ENCODE measurements at regions not wholly inside any gene's neighbourhood (a gene's known extent, or its start where the extent isn't known, plus 50 kb on each side); places are given as distances from the start of the nearest gene placed in this dataset.

DNA sequence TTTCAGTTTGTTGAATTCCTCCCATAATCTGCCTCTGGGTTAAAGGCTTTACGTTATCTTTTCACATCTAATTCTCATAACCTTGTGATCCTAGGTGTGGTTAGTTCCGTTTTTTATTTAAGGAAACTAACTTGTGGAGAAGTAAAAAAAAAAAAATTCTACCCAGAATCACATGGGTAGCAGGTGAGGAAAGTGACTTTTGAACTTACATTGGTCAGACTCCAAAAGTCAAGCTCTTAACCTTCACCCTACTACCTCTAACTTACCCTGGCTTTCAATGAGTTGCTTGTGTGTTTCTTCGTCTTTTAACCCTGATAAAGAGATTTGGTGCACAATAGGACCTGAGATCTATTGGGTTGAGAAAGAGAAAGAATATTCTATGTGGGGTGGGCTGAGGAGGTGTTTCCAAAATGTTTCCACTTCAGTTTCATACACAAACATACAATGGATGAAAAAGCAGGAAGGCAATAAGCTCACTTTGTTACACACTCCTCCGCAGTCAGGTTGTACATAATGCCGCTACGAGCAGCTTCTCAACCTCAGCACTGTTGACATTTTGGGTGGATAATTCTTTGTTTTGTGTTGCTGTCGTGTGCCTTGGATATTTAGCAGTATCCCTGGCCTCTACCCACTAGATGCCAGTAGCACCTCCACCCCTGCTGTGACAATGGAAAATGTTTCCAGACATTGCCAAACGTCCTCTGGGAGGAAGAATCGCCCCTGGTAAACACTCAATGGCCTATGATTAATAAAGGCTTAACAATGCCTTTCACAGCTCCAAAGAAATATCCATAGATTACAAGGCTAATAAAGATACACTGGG is 193.0 kb upstream of the ZNF217 start:
- TF ChIP-seq, protein P1, sequence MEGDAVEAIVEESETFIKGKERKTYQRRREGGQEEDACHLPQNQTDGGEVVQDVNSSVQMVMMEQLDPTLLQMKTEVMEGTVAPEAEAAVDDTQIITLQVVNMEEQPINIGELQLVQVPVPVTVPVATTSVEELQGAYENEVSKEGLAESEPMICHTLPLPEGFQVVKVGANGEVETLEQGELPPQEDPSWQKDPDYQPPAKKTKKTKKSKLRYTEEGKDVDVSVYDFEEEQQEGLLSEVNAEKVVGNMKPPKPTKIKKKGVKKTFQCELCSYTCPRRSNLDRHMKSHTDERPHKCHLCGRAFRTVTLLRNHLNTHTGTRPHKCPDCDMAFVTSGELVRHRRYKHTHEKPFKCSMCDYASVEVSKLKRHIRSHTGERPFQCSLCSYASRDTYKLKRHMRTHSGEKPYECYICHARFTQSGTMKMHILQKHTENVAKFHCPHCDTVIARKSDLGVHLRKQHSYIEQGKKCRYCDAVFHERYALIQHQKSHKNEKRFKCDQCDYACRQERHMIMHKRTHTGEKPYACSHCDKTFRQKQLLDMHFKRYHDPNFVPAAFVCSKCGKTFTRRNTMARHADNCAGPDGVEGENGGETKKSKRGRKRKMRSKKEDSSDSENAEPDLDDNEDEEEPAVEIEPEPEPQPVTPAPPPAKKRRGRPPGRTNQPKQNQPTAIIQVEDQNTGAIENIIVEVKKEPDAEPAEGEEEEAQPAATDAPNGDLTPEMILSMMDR (IDR thresholded peaks at IDR 0.05; ENCODE audit: insufficient read depth, missing control alignments): no peak
- no peak for DNase-seq (ENCODE audit: insufficient read length, low spot score)
- FAIRE-seq: no peak

DNA sequence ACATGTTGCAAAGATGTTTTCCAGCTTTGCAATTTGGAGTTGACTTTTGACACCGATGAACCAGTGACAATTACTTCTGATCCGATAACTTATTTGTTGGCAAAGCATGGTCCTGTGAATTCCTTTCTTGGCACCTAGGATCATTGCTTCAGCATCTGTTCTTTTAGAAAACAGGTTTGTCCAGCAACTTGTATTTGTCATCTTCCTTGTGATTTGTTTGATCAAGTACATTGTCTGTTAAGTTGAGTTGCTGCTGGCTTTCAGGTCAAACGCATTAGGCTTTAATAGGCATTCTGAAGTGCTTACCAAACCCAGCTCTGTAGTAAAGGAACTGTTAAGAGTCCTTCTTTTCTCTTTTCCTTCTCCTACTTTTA is 192.4 kb upstream of the ZNF217 start:
- TF ChIP-seq, protein P1 (IDR thresholded peaks at IDR 0.05; ENCODE audit: insufficient read depth, missing control alignments): no peak
- FAIRE-seq: no peak
- DNase-seq (ENCODE audit: insufficient read length, low spot score): no peak

DNA sequence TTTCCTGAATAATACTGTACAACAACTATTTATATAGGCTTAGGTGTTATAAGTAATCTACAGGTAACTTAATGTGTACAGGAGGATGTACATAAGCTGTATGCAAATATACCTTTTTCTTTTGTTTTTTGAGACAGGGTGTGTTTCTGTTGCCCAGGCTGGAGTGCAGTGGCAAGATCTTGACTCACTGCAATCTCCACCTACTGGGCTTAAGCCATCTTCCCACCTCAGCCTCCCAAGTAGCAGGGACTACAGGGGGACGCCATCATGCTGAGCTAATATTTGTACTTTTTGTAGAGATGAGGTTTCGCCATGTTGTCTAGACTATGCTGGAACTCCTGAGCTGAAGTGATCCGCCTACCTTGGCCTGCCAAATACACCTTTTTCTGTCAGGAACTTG is 191.7 kb upstream of the ZNF217 start:
- TF ChIP-seq, protein P1 (IDR thresholded peaks at IDR 0.05; ENCODE audit: insufficient read depth, missing control alignments): no peak
- FAIRE-seq (no peak), DNase-seq (ENCODE audit: insufficient read length, low spot score) (no peak)

DNA sequence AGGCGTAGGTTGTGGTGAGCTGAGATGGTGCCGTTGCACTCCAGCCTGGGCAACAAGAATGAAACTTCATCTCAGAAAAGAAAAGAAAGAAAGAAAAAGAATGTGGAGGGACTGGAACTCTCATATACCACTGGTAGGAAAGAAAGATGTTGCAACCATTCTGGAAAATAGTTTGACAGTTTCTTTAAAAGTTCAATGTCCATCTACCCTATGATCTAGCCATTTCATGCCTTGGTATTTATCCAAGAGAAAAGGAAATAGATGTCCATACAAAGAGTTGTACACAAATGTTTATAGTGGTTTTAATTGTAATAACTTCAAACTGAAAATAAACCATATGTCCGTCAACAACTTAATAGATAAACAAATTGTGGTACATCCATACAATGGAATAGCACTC is 190.1 kb upstream of the ZNF217 start:
- TF ChIP-seq, protein P1 (IDR thresholded peaks at IDR 0.05; ENCODE audit: insufficient read depth, missing control alignments): no peak
- FAIRE-seq: no peak
- DNase-seq (ENCODE audit: insufficient read length, low spot score): no peak

DNA sequence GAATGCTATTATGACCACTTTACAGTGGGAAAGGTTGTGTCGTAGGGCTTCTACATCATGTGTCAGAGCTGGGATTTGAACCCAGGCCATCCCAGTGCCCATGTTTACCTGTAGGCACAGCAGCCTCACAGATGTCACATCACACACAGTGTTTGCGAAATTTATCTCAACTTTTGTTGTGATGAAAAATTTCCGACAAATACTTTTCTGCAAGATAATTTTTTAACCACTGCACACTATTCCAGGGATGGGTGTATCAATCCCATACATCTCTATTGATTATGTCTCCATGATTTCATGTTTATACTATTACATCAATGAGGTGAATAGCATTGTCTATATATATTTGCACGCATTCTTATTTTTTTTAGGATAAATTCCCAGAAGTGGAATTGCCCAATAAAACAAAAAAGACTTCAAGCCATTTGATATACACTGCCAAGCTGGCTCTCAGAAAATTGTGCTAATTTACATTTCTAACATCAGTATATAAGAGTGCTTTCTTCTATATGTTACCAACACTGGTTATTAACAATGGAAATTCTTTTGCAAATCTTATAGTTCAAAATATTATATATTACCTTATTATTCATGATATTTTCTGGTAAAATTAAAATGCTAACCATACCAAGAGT is 189.1 kb upstream of the ZNF217 start:
- no peak for DNase-seq (ENCODE audit: insufficient read length, low spot score)
- no peak for FAIRE-seq
- TF ChIP-seq, protein P1 (IDR thresholded peaks at IDR 0.05; ENCODE audit: insufficient read depth, missing control alignments): no peak

DNA sequence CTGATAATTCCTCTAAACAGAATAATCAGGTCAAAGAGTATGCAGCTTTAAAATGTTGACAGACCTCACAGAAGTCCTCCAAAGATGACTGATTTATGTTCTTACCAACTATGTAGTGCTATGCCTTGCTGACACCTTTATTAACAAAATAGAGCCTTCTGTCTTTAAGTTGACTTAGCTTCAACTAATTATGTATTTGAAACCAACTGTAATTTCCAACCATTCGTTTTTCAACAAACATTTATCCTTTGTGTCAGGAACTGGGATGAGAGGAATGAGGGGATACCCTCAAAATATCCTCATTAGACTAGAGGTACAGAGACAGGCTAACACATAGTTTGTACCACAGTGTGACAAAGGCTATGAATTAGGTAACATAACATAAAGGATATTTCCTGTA is 186.2 kb upstream of the ZNF217 start:
- TF ChIP-seq, protein P1 (IDR thresholded peaks at IDR 0.05; ENCODE audit: insufficient read depth, missing control alignments): no peak
- no peak for DNase-seq (ENCODE audit: insufficient read length, low spot score)
- no peak for FAIRE-seq

DNA sequence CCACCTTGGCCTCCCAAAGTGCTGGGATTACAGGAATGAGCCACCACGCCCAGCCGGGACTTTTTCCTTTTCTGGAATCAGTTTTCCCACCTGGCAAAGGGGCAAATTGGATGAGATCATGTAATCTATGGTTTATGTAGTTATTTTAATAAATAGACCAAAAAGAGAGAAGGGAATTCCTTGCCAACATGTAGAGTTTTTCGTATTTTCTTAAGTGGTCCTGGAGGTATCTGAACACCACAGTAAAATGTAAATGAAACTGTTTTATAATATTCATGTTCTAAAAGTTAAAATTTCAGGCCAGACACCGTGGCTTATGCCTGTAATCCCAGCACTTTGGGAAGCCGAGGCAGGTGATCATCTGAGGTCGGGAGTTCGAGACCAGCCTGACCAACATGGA is 185.1 kb upstream of the ZNF217 start:
- TF ChIP-seq, protein P1 (IDR thresholded peaks at IDR 0.05; ENCODE audit: insufficient read depth, missing control alignments): no peak
- DNase-seq (ENCODE audit: insufficient read length, low spot score) (no peak), FAIRE-seq (no peak)

All from D721Med (cell line).